HG02970 (cell line): ENCODE measurements at regions not wholly inside any gene's neighbourhood (a gene's known extent, or its start where the extent isn't known, plus 50 kb on each side); places are given as distances from the start of the nearest gene placed in this dataset.
"Not testable (repeated sequence)": the region's sequence is repeated elsewhere in the genome, so short reads cannot be mapped to it uniquely, and the experiment has no call there.

Experiments
- ATAC-seq: cut with Tn5 transposase; IDR thresholded peaks from one replicate; pipeline ENCODE4 v1.9.1; 2021; ENCODE audit warnings: mild to moderate bottlenecking, moderate library complexity, moderate number of reproducible peaks; ENCODE audit not compliant: unreplicated experiment, low FRiP score

GRCh38 chr7:113625494-113626102 lies 293.2 kb downstream of the PPP1R3A start:
- ATAC-seq, result no peak

GRCh38 chr7:113622796-113623195 lies 296.0 kb downstream of the PPP1R3A start:
- no peak for ATAC-seq

- no peak for ATAC-seq
Measured at GRCh38 chr7:113610572-113610971, 308.2 kb downstream of the PPP1R3A start.

GRCh38 chr7:113608782-113609181 lies 310.0 kb downstream of the PPP1R3A start:
- no peak for ATAC-seq

- ATAC-seq, result no peak
Measured at GRCh38 chr7:113606325-113606724, 312.5 kb downstream of the PPP1R3A start.

- not testable (repeated sequence) for ATAC-seq
Measured at GRCh38 chr7:113600428-113600827, 318.4 kb downstream of the PPP1R3A start.

GRCh38 chr7:113593455-113593854 lies 325.4 kb downstream of the PPP1R3A start:
- not testable (repeated sequence) for ATAC-seq

GRCh38 chr7:113592924-113593323 lies 325.9 kb downstream of the PPP1R3A start:
- not testable (repeated sequence) for ATAC-seq

GRCh38 chr7:113582471-113582870 lies 336.3 kb downstream of the PPP1R3A start:
- no peak for ATAC-seq

- ATAC-seq, result not testable (repeated sequence)
Measured at GRCh38 chr7:113563257-113563656, 355.6 kb downstream of the PPP1R3A start.

- ATAC-seq, result no peak
Measured at GRCh38 chr7:113562801-113563200, 356.0 kb downstream of the PPP1R3A start.

- no peak for ATAC-seq
Measured at GRCh38 chr7:113562242-113562641, 356.6 kb downstream of the PPP1R3A start.

- ATAC-seq, result no peak
Measured at GRCh38 chr7:113561446-113561845, 357.4 kb downstream of the PPP1R3A start.

- ATAC-seq, result no peak
Measured at GRCh38 chr7:113550966-113551365, 367.8 kb downstream of the PPP1R3A start.

GRCh38 chr7:113548561-113548960 lies 370.2 kb downstream of the PPP1R3A start:
- no peak for ATAC-seq

- no peak for ATAC-seq
Measured at GRCh38 chr7:113548137-113548536, 370.7 kb downstream of the PPP1R3A start.

- no peak for ATAC-seq
Measured at GRCh38 chr7:113521468-113521867, 397.3 kb downstream of the PPP1R3A start.

- ATAC-seq, result no peak
Measured at GRCh38 chr7:113519472-113519871, 399.3 kb downstream of the PPP1R3A start.

GRCh38 chr7:113504691-113505090 lies 386.3 kb upstream of the SMIM30 start:
- no peak for ATAC-seq

- ATAC-seq, result no peak
Measured at GRCh38 chr7:113504142-113504541, 385.8 kb upstream of the SMIM30 start.

- not testable (repeated sequence) for ATAC-seq
Measured at GRCh38 chr7:113496586-113496985, 378.2 kb upstream of the SMIM30 start.

GRCh38 chr7:113494797-113495566 lies 376.6 kb upstream of the SMIM30 start:
- not testable (repeated sequence) for ATAC-seq
